ENCODE measurements at regions not wholly inside any gene's neighbourhood (a gene's known extent, or its start where the extent isn't known, plus 50 kb on each side); places are given as distances from the start of the nearest gene placed in this dataset.

- no peak overlapping the region for H3K4me3 ChIP-seq (ENCODE audit: control insufficient read depth in 2 of 3, extremely low read depth in 1 of 3, insufficient read depth in 2 of 3, low read depth in 1 of 3, low read length in 3 of 3)
- no peak overlapping the region for H2AFZ ChIP-seq (ENCODE audit: control insufficient read depth, low read length)
- no peaks in the 10 kb centered on the region for H3K79me2 ChIP-seq (ENCODE audit: control insufficient read depth, insufficient read depth, low read length)
- no peaks in the 10 kb centered on the region for H4K20me1 ChIP-seq (ENCODE audit: control insufficient read depth, extremely low read depth, insufficient read depth, low read length)
- TF ChIP-seq CTCF (optimal IDR thresholded peaks at IDR 0.05 in 1 of 3, IDR thresholded peaks at IDR 0.05 in 1 of 3, conservative IDR thresholded peaks at IDR 0.05 in 1 of 3; ENCODE audit: extremely low read depth in 1 of 3, insufficient read depth in 2 of 3, low read length in 3 of 3) (no peak), EZH2 (IDR thresholded peaks at IDR 0.05; ENCODE audit: low read length) (no peak)
- no peak for DNase-seq (ENCODE audit: low read depth, low spot score)
- H3K27me3 ChIP-seq (ENCODE audit: control insufficient read depth, extremely low read depth, insufficient read depth, low read length) = no peaks in the 10 kb centered on the region
- dilution Hi-C loops (cut with MboI; ENCODE audit: extremely low pct_ligation_motif_present, low sequenced_read_pairs) = no loop called here
- H3K36me3 ChIP-seq (ENCODE audit: control insufficient read depth in 2 of 2, extremely low read depth in 1 of 2, insufficient read depth in 2 of 2, low read length in 2 of 2) = no peaks in the 10 kb centered on the region
- no peak for FAIRE-seq
- no peaks in the 10 kb centered on the region for H3K9me1 ChIP-seq (ENCODE audit: control insufficient read depth, extremely low read depth, insufficient read depth, low read length)
- peaks cover 2% of the 10 kb centered on the region for H3K4me1 ChIP-seq (ENCODE audit: control insufficient read depth, extremely low read depth, insufficient read depth, low read length)
- no peak overlapping the region for H3K27ac ChIP-seq (ENCODE audit: control insufficient read depth, insufficient read depth, low read length)
- no peak overlapping the region for H3K4me2 ChIP-seq (ENCODE audit: control insufficient read depth, extremely low read depth, insufficient read depth, low read depth, low read length)
- H3K9me3 ChIP-seq (ENCODE audit: control insufficient read depth, low read depth, low read length) = no peaks in the 10 kb centered on the region
- H3K9ac ChIP-seq (ENCODE audit: control insufficient read depth, extremely low read depth, insufficient read depth, low read length) = no peak overlapping the region
Observed at GRCh38 chr6:142637624-142638351, 307.2 kb downstream of the HIVEP2 start.

- no peaks in the 10 kb centered on the region for H4K20me1 ChIP-seq (ENCODE audit: control insufficient read depth, extremely low read depth, insufficient read depth, low read length)
- FAIRE-seq = no peak
Observed at GRCh38 chr6:142642651-142643050, 302.3 kb downstream of the HIVEP2 start.

More at GRCh38 chr6:142642651-142643050, 302.3 kb downstream of the HIVEP2 start:
- H2AFZ ChIP-seq (ENCODE audit: control insufficient read depth, low read length) = no peak overlapping the region
- H3K4me1 ChIP-seq (ENCODE audit: control insufficient read depth, extremely low read depth, insufficient read depth, low read length) = no peaks in the 10 kb centered on the region
- no peak for DNase-seq (ENCODE audit: low read depth, low spot score)
- no peak for TF ChIP-seq EZH2 (IDR thresholded peaks at IDR 0.05; ENCODE audit: low read length)
- TF ChIP-seq CTCF (optimal IDR thresholded peaks at IDR 0.05 in 1 of 3, IDR thresholded peaks at IDR 0.05 in 1 of 3, conservative IDR thresholded peaks at IDR 0.05 in 1 of 3; ENCODE audit: extremely low read depth in 1 of 3, insufficient read depth in 2 of 3, low read length in 3 of 3) = no peak
- dilution Hi-C loops (cut with MboI; ENCODE audit: extremely low pct_ligation_motif_present, low sequenced_read_pairs) = no loop called here
- no peak overlapping the region for H3K27ac ChIP-seq (ENCODE audit: control insufficient read depth, insufficient read depth, low read length)
- H3K36me3 ChIP-seq (ENCODE audit: control insufficient read depth in 2 of 2, extremely low read depth in 1 of 2, insufficient read depth in 2 of 2, low read length in 2 of 2) = no peaks in the 10 kb centered on the region
- H3K79me2 ChIP-seq (ENCODE audit: control insufficient read depth, insufficient read depth, low read length) = no peaks in the 10 kb centered on the region
- H3K9me3 ChIP-seq (ENCODE audit: control insufficient read depth, low read depth, low read length) = no peaks in the 10 kb centered on the region
- H3K27me3 ChIP-seq (ENCODE audit: control insufficient read depth, extremely low read depth, insufficient read depth, low read length) = peaks cover 7% of the 10 kb centered on the region
- H3K9ac ChIP-seq (ENCODE audit: control insufficient read depth, extremely low read depth, insufficient read depth, low read length) = no peak overlapping the region
- no peaks in the 10 kb centered on the region for H3K9me1 ChIP-seq (ENCODE audit: control insufficient read depth, extremely low read depth, insufficient read depth, low read length)
- no peak overlapping the region for H3K4me2 ChIP-seq (ENCODE audit: control insufficient read depth, extremely low read depth, insufficient read depth, low read depth, low read length)
- H3K4me3 ChIP-seq (ENCODE audit: control insufficient read depth in 2 of 3, extremely low read depth in 1 of 3, insufficient read depth in 2 of 3, low read depth in 1 of 3, low read length in 3 of 3) = no peak overlapping the region
